ENCODE measurements at regions not wholly inside any gene's neighbourhood (a gene's known extent, or its start where the extent isn't known, plus 50 kb on each side); places are given as distances from the start of the nearest gene placed in this dataset.

- no peak for DNase-seq (ENCODE audit: low read depth in 2 of 2)
Measured at GRCh38 chr4:22874334-22874912, 181.7 kb downstream of the GBA3 start.

GRCh38 chr4:22873899-22874298, 181.2 kb downstream of the GBA3 start:
- DNase-seq (ENCODE audit: low read depth in 2 of 2): no peak

- no peak for DNase-seq (ENCODE audit: low read depth in 2 of 2)
Measured at GRCh38 chr4:22870847-22871449, 178.2 kb downstream of the GBA3 start.

GRCh38 chr4:22869235-22869634, 176.5 kb downstream of the GBA3 start:
- DNase-seq (ENCODE audit: low read depth in 2 of 2): no peak

Measured in stimulated activated CD4-positive, alpha-beta T cell treated with anti-CD3 and anti-CD28 coated beads, Interleukin-15, amount 100 ng/mL, for 48 hours (primary cell).